Neural progenitor cell (in vitro differentiated cells): ENCODE measurements at regions not wholly inside any gene's neighbourhood (a gene's known extent, or its start where the extent isn't known, plus 50 kb on each side); places are given as distances from the start of the nearest gene placed in this dataset.

ENCODE experiments used
- DNase-seq: peaks from one replicate; pipeline ENCODE4 v3.0.0-alpha.2; 2016; ENCODE audit warnings: low spot score
- H2AFZ ChIP-seq: fragments of 200-600 bp; sonication (generic); replicated peaks from 2 replicates; pipeline ENCODE4 v1.6.1; 2016; ENCODE audit warnings: antibody characterized with exemption
- H3F3A ChIP-seq: fragments of 200-600 bp; sonication (generic); 2 replicates; pipeline ENCODE4 v1.6.1; 2016; ENCODE audit warnings: antibody characterized with exemption, low read depth
- H3K27ac ChIP-seq: fragments of 200-600 bp; sonication (generic); 2 replicates; pipeline ENCODE4 v1.5.1; 2016; ENCODE audit warnings: mild to moderate bottlenecking
- H3K27me3 ChIP-seq: fragments of 200-600 bp; sonication (generic); 2 replicates; pipeline ENCODE4 v1.6.1; 2016; ENCODE audit warnings: mild to moderate bottlenecking, moderate library complexity
- H3K36me3 ChIP-seq: fragments of 200-600 bp; sonication (generic); 2 replicates; pipeline ENCODE4 v1.5.1; 2016
- H3K4me1 ChIP-seq: fragments of 200-600 bp; sonication (generic); 2 replicates; pipeline ENCODE4 v1.6.1; 2016; ENCODE audit warnings: mixed run types
- H3K4me2 ChIP-seq: fragments of 200-600 bp; sonication (generic); 2 replicates; pipeline ENCODE4 v1.6.1; 2016
- H3K4me3 ChIP-seq: fragments of 200-600 bp; sonication (generic); 2 replicates; pipeline ENCODE4 v1.5.1; 2016
- H3K79me2 ChIP-seq: fragments of 200-600 bp; sonication (generic); 2 replicates; pipeline ENCODE4 v1.6.1; 2016; ENCODE audit warnings: low read depth
- H3K9ac ChIP-seq: fragments of 200-600 bp; sonication (generic); 2 replicates; pipeline ENCODE4 v1.6.1; 2016
- H3K9me3 ChIP-seq: fragments of 200-600 bp; sonication (generic); 2 replicates; pipeline ENCODE4 v1.5.1; 2016; ENCODE audit warnings: low read depth
- H4K20me1 ChIP-seq: fragments of 200-600 bp; sonication (generic); 2 replicates; pipeline ENCODE4 v1.6.1; 2016; ENCODE audit warnings: low read depth
- H3K27ac Mint-ChIP-seq: 3 replicates; pipeline ENCODE4 v1.8.0; 2021; ENCODE audit warnings: mixed read lengths
- H3K27me3 Mint-ChIP-seq: 2 replicates; pipeline ENCODE4 v1.8.0; 2022; ENCODE audit warnings: low read depth, mild to moderate bottlenecking, inconsistent platforms, moderate library complexity, mixed read lengths; ENCODE audit not compliant: insufficient read depth
- H3K36me3 Mint-ChIP-seq: 3 replicates; pipeline ENCODE4 v1.8.0; 2021; ENCODE audit warnings: mixed read lengths
- H3K4me1 Mint-ChIP-seq: 3 replicates; pipeline ENCODE4 v1.8.0; 2021; ENCODE audit warnings: mixed read lengths
- H3K4me3 Mint-ChIP-seq: 3 replicates; pipeline ENCODE4 v1.8.0; 2021; ENCODE audit warnings: mild to moderate bottlenecking, moderate library complexity, mixed read lengths
- H3K9me3 Mint-ChIP-seq: 3 replicates; pipeline ENCODE4 v1.8.0; 2020; ENCODE audit warnings: mixed read lengths
- EZH2 ChIP-seq: fragments of 200-600 bp; sonication (generic); IDR thresholded peaks from 2 replicates; pipeline ENCODE4 v1.6.1; 2017; ENCODE audit warnings: antibody characterized with exemption, mild to moderate bottlenecking, moderate library complexity
- EZH2phosphoT487 ChIP-seq: fragments of 200-600 bp; sonication (generic); IDR thresholded peaks from 2 replicates; pipeline ENCODE4 v1.6.1; 2017; ENCODE audit warnings: antibody characterized with exemption
- TF ChIP-seq, protein P1 (sequence below): fragments of 200-600 bp; sonication (generic); IDR thresholded peaks from 2 replicates; pipeline ENCODE4 v1.5.1; 2017; ENCODE audit warnings: antibody characterized with exemption, mild to moderate bottlenecking

DNA sequence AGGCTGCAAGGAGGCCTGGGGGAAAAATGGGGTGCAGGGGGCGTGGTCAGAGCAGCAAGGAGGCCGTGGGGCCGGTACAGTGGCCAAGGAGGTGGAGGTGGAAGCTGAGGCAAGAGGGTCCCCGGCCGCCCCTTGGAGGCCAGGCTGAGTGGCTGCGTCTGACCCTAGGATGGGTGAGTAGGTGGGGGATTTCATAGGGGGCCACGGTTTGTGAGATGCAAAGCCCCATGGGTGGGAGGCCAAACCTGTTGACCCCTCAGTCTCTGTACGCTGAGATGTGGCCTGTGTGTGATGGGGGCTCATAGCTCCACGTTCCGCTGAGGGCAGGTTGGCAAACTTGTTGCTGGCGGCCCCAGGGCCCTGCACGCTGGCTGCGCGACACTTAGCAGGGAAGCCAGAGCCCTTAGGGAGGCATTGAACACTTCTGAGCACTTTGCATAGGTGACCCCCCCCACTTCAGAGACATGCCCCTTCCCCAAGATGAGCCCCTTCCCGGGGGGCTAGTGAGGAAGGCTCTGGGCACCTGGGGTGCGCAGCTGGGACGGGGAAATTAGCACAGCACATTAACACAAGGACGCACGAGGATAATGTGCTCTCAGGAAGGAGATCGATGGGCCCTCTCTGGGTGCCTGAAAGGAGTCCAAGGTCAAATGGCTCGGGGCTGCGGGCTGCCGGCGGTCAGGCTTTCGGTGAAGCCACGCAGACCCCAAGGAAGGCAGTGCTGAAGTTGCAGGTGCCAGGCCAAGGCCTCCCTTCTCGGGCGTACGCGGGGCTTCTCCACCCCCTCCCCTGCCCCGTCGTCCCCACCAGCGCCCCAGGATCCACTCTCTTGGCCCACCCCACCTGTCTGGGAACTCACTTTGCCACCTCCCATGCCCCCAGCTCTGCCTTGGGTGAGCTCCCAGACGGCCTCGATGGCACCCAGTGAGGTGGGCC, 107.4 kb downstream of the HMX1 start:
- H3K27ac Mint-ChIP-seq = peak overlapping the region; percentile 69
- TF ChIP-seq, protein P1, sequence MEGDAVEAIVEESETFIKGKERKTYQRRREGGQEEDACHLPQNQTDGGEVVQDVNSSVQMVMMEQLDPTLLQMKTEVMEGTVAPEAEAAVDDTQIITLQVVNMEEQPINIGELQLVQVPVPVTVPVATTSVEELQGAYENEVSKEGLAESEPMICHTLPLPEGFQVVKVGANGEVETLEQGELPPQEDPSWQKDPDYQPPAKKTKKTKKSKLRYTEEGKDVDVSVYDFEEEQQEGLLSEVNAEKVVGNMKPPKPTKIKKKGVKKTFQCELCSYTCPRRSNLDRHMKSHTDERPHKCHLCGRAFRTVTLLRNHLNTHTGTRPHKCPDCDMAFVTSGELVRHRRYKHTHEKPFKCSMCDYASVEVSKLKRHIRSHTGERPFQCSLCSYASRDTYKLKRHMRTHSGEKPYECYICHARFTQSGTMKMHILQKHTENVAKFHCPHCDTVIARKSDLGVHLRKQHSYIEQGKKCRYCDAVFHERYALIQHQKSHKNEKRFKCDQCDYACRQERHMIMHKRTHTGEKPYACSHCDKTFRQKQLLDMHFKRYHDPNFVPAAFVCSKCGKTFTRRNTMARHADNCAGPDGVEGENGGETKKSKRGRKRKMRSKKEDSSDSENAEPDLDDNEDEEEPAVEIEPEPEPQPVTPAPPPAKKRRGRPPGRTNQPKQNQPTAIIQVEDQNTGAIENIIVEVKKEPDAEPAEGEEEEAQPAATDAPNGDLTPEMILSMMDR = no peak
- no peak for TF ChIP-seq EZH2phosphoT487
- TF ChIP-seq EZH2 = no peak
- H3K27me3 ChIP-seq = no peaks in the 10 kb centered on the region
- H3K4me1 ChIP-seq = peaks cover 6% of the 10 kb centered on the region
- H3K27ac ChIP-seq = no peak overlapping the region
- DNase-seq = no peak
- H3K9ac ChIP-seq = no peak overlapping the region
- no peaks in the 10 kb centered on the region for H3K36me3 ChIP-seq
- H3K4me3 ChIP-seq = no peak overlapping the region
- H3F3A ChIP-seq = no peaks in the 10 kb centered on the region
- no peak overlapping the region for H3K4me2 ChIP-seq
- no peaks in the 10 kb centered on the region for H3K9me3 Mint-ChIP-seq
- H3K36me3 Mint-ChIP-seq = no peaks in the 10 kb centered on the region
- H3K4me1 Mint-ChIP-seq = peaks cover 6% of the 10 kb centered on the region
- no peak overlapping the region for H3K4me3 Mint-ChIP-seq
- H2AFZ ChIP-seq = no peak overlapping the region
- no peaks in the 10 kb centered on the region for H3K79me2 ChIP-seq
- peaks cover 11% of the 10 kb centered on the region for H3K27me3 Mint-ChIP-seq
- no peaks in the 10 kb centered on the region for H4K20me1 ChIP-seq
- no peaks in the 10 kb centered on the region for H3K9me3 ChIP-seq

GRCh38 chr4:8762951-8763735, 108.5 kb downstream of the HMX1 start:
- Histone ChIP-seq H3K4me3 (no peak overlapping the region), H4K20me1 (no peaks in the 10 kb centered on the region), H3K27ac (no peak overlapping the region), H3K4me1 (peaks cover 6% of the 10 kb centered on the region), H3K9ac (no peak overlapping the region), H3K4me2 (no peak overlapping the region), H3K79me2 (no peaks in the 10 kb centered on the region), H3K27me3 (no peaks in the 10 kb centered on the region), H3K36me3 (no peaks in the 10 kb centered on the region), H2AFZ (no peak overlapping the region), H3F3A (no peaks in the 10 kb centered on the region), H3K9me3 (no peaks in the 10 kb centered on the region)
- Mint-ChIP-seq H3K27me3 (peaks cover 9% of the 10 kb centered on the region), H3K27ac (no peak overlapping the region), H3K4me3 (no peak overlapping the region), H3K36me3 (no peaks in the 10 kb centered on the region), H3K4me1 (peaks cover 6% of the 10 kb centered on the region), H3K9me3 (no peaks in the 10 kb centered on the region)
- no peak for TF ChIP-seq EZH2
- TF ChIP-seq, protein P1 = no peak
- DNase-seq = no peak

DNA sequence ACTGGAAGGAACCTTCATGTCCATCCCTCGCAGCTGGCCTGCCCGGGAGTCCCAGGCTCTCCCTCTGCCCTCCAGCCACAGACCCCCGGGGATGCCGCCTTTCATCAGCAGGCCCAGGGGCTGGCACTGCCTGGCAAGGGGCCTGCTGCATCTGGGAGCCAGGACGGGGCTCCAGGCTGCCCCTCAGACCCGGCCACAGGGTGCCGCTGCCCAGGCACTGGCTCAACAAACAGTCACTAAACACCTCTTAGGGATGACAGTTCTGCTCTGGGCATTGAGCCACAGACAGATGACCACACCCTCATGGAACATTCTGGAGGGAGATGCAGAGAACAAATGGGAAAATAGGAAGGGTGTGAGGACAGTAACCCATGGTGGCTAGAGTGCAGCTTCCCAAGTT, 109.3 kb downstream of the HMX1 start:
- Mint-ChIP-seq H3K4me3 (no peak overlapping the region), H3K36me3 (no peaks in the 10 kb centered on the region), H3K4me1 (peaks cover 6% of the 10 kb centered on the region), H3K27me3 (peaks cover 9% of the 10 kb centered on the region), H3K9me3 (no peaks in the 10 kb centered on the region), H3K27ac (no peak overlapping the region)
- Histone ChIP-seq H4K20me1 (no peaks in the 10 kb centered on the region), H3K27ac (no peak overlapping the region), H2AFZ (no peak overlapping the region), H3K9ac (no peak overlapping the region), H3K27me3 (no peaks in the 10 kb centered on the region), H3K79me2 (no peaks in the 10 kb centered on the region), H3K9me3 (no peaks in the 10 kb centered on the region), H3F3A (no peaks in the 10 kb centered on the region), H3K36me3 (no peaks in the 10 kb centered on the region), H3K4me2 (no peak overlapping the region), H3K4me1 (peaks cover 6% of the 10 kb centered on the region), H3K4me3 (no peak overlapping the region)
- DNase-seq = no peak
- TF ChIP-seq EZH2 (no peak), EZH2phosphoT487 (no peak)
- TF ChIP-seq, protein P1 = no peak
